ENCODE measurements at regions not wholly inside any gene's neighbourhood (a gene's known extent, or its start where the extent isn't known, plus 50 kb on each side); places are given as distances from the start of the nearest gene placed in this dataset.

- TF ChIP-seq CTCF (conservative IDR thresholded peaks at IDR 0.05; ENCODE audit: low read length), result no peak
- TF ChIP-seq EZH2phosphoT487 (IDR thresholded peaks at IDR 0.05; ENCODE audit: borderline replicate concordance, low read depth, low read length), result no peak
Measured at GRCh38 chr14:101357559-101358319, 203.6 kb upstream of the DIO3 start.

Measured in OCI-LY7 (cell line).